GM21619 (cell line): ENCODE measurements at regions not wholly inside any gene's neighbourhood (a gene's known extent, or its start where the extent isn't known, plus 50 kb on each side); places are given as distances from the start of the nearest gene placed in this dataset.

ENCODE experiments used
- ATAC-seq: cut with Tn5 transposase; IDR thresholded peaks from one replicate; pipeline ENCODE4 v1.9.1; 2021; ENCODE audit not compliant: unreplicated experiment

DNA sequence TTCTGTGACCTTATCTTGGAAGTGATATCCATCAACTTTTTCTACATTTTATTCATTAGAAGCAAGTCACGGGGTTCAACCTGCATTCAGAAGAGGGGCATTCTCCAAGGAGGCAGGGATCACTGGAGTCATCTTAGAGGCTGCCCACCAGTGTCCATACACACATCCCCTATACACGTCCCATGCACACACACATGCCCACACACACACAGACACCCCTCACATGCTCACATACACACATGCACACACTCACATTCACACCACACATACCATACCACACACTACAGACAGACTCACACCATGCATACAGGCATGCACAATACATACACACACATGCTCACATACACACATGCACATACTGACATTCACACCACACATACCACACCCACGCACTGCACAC, 884.7 kb downstream of the TBC1D22A start:
- ATAC-seq, result no peak

- no peak for ATAC-seq
These were observed 883.5 kb downstream of the TBC1D22A start for GRCh38 chr22:47645923-47646322.

DNA sequence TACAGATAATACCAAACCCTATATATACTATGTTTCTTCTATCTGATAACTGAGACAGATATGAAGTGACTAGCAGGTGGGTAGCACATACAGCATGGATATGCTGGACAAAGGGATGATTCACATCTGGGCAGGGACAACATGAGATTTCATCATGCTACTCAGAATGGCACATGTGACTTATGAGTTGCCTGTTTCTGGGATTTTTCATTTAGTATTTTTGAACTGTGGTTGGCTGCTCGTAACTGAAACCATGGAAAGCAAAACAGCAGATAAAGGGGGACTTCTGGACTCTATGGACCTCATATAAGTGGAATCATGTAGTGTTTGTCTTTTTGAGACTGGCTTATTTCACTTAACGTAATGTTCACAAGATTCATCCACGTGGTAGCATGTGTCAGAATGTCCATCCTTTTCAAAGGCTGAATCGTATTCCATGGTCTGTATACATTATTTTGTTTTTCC, 883.0 kb downstream of the TBC1D22A start:
- ATAC-seq, result no peak

GRCh38 chr22:47634347-47634746, 871.9 kb downstream of the TBC1D22A start:
- ATAC-seq, result no peak

DNA sequence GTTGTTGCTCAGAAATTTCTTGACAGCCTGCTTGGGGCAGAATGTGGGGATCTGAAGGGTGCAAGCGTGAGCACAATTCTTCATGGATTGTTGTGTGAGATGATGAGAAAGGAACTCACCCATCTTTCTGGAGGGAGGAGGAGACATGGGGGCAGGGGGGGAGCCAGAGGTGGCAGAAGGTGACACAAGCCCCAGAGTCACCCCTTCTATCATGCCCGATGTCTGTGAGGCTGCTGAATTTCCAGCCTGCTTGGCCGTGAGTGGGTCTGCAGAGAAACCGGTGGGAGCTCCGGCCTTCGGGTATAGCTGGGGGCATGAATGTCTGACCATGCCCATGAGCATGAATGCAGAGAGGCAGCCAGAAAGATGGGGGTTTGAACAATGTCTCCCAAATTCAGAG, 870.7 kb downstream of the TBC1D22A start:
- no peak for ATAC-seq

- ATAC-seq, result no peak
These were observed 870.3 kb downstream of the TBC1D22A start for GRCh38 chr22:47632701-47633100.

DNA sequence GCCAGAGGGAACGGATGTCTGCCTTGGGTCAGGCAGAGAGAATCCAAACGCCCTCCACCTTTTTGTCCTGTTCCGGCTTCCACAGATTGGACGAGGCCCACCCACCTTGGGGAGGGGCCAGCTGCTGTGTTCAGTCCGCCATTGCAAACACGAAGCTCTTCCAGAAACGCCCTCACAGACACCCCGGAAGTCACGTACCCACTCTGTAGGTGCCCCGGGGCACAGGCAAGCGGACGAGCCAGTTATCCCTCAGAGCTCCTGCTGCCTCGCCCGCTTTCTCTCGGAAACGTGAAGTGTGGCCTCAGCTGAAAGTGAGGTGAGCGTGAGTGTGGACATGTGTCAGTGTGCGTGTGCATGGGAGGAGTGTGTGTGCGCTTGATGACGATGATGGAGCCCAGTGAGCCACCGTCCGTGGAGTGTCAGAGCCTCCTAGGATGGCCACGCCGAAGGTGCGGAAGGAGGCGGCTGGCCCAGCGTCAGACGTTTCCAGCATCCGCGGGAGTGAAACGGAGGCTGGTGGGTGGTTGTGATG, 869.2 kb downstream of the TBC1D22A start:
- ATAC-seq, result no peak

- ATAC-seq, result no peak
These were observed 868.5 kb downstream of the TBC1D22A start for GRCh38 chr22:47630741-47631534.

GRCh38 chr22:47629791-47630655, 867.6 kb downstream of the TBC1D22A start:
- no peak for ATAC-seq

- no peak for ATAC-seq
These were observed 866.8 kb downstream of the TBC1D22A start for GRCh38 chr22:47629273-47629711.

- ATAC-seq, result no peak
These were observed 866.2 kb downstream of the TBC1D22A start for GRCh38 chr22:47628477-47629272.

DNA sequence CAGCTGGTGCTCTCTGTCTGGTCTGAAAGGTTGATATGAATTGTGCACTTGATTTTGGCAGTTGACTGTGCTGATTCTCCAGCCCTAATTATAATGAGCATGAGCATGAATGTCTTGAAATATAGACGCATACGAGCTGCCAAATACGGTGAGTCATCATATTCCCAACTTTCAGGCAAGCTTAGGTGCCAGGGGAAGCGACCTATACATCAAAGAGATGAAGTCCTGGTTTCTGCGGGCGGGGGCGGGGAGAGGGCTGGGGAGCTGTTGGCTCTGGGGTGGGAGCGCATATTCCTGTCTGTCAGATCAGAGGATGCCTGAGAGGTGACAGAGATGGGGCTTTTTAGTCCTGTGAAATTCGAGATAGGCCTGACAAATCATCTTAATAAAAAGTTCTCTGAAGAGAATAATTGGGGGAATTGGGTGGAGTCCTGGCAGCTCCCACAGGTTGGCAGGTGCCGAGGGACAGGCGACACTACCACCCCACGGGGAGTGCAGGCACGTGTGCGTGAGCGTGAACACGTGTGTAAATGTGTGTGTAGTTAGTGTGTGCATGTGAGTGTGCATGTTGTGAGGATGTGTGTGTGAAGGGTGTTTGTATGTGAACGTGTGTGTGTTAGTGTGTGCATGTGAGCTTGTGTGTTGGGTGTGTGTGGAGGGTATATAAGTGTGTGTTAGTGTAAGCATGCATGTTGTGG, 865.3 kb downstream of the TBC1D22A start:
- no peak for ATAC-seq

DNA sequence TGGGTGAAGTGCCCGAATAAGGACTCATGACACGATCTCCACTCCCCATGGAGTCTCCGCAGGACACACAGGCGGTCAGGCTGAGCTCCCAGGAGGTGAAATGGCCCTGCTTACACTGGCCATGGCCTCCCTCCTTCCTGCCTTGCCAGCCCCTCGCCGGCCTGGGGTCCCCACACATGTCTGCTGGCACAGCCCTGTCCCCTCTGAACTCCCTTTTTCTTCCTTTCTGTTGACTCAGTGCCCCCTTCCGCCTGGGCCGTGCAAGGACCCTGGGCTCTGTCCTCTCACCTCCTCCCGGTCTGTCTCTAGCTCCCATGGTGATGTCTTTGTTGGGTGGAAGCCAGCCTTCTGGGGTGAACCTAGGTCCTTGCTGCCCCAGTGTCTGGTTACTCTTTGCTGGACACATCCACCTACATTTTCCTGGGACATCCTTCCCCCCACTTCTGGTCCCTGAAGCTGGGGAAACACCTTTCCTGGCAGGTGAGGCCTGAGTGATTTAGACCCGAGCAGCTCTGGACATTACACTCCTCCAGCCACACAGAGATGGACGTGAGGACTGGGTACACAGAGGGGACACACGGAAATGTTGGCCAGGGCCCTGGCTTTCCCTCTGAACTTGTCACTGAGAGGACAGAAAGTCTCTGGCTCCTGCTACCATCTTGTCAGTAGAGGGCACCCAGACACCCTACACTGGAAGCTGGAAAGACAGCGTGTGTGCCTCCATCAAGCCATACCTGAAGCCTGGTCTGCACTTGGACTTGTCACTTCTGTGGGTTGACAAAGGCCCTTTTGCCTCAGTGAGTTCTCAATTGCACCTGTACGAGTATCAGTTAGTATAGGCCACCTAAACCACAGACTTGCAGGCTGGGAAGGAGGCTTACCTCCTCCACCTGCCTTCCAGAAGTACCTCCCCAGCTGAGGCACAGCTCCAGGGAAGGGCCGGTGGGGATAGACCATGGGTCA, 864.3 kb downstream of the TBC1D22A start:
- no peak for ATAC-seq

GRCh38 chr22:47625531-47626427, 863.3 kb downstream of the TBC1D22A start:
- ATAC-seq, result no peak

DNA sequence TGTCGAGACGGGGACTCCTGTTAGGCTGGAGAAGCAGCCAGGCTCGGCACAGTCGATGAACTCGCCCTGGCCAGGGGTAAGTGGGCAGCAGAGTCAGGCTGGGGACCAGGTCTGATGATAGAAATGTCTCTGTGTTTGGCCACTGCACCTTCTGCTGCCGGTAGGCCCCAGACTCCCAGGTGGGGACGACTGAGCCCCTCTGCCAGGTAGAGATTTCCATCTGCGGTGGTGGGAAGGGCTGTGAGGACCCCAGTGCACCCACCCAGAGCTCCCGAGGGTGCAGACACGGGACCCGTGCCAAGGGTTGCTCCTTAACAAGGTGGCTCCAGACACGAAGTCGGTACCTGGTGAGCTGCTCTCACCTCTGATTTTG, 862.5 kb downstream of the TBC1D22A start:
- no peak for ATAC-seq

GRCh38 chr22:47624252-47625012, 862.0 kb downstream of the TBC1D22A start:
- no peak for ATAC-seq

GRCh38 chr22:47623763-47624148, 861.3 kb downstream of the TBC1D22A start:
- no peak for ATAC-seq
